ENCODE measurements at regions not wholly inside any gene's neighbourhood (a gene's known extent, or its start where the extent isn't known, plus 50 kb on each side); places are given as distances from the start of the nearest gene placed in this dataset.

DNA sequence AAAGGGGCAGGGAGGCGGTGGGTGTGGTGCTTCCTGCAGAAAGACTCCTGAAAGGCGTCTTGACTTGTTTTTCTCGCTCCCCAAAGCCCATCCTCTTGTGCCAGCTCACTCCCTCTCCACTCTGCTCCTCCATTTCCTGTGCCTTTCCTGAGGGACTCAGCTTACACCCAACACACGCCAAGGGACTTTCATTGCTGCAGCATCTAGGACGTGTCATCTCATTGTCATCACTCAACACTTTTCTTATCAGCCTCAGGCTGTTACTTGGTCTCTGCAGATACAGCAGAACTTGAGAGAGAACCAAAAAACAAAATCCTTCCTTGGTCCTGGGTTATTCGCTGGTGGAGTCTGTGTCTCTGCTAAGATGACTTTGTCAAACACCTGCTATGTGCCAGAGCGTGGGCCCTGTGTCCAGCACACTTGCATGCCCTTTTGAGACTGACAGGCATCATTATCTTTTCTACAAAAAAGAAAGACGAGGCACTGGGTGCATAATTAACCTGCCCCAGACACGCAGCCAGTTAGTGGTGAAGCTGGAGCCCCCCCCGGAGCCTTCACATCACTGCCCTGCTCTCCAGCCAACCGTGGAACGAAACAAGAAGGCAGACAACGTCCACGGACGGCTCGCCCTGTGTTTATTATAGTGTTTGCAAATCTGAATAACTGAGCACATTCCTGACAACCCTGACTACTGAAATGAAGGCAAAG is 261.7 kb upstream of the HDAC4 start:
- no peak for TF ChIP-seq BACH2 (CRISPR knock-in tag; IDR thresholded peaks at IDR 0.05; ENCODE audit: borderline replicate concordance)
- TF ChIP-seq ISL1 (CRISPR knock-in tag; IDR thresholded peaks at IDR 0.05), result no peak
- TF ChIP-seq RARB (CRISPR knock-in tag; IDR thresholded peaks at IDR 0.05), result no peak
- no peak for TF ChIP-seq PATZ1 (CRISPR knock-in tag; IDR thresholded peaks at IDR 0.05; ENCODE audit: borderline replicate concordance)
- no peak for TF ChIP-seq SNAI2 (CRISPR knock-in tag; IDR thresholded peaks at IDR 0.05)
- TF ChIP-seq ARNTL (CRISPR knock-in tag; IDR thresholded peaks at IDR 0.05; ENCODE audit: borderline replicate concordance, low read depth), result no peak
- TF ChIP-seq OSR1 (CRISPR knock-in tag; IDR thresholded peaks at IDR 0.05), result no peak
- no peak for TF ChIP-seq ESRRG (CRISPR knock-in tag; IDR thresholded peaks at IDR 0.05)
- TF ChIP-seq, protein P1, sequence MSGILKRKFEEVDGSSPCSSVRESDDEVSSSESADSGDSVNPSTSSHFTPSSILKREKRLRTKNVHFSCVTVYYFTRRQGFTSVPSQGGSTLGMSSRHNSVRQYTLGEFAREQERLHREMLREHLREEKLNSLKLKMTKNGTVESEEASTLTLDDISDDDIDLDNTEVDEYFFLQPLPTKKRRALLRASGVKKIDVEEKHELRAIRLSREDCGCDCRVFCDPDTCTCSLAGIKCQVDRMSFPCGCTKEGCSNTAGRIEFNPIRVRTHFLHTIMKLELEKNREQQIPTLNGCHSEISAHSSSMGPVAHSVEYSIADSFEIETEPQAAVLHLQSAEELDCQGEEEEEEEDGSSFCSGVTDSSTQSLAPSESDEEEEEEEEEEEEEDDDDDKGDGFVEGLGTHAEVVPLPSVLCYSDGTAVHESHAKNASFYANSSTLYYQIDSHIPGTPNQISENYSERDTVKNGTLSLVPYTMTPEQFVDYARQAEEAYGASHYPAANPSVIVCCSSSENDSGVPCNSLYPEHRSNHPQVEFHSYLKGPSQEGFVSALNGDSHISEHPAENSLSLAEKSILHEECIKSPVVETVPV (CRISPR knock-in tag; IDR thresholded peaks at IDR 0.05), result no peak
- no peak for TF ChIP-seq TOX (CRISPR knock-in tag; IDR thresholded peaks at IDR 0.05; ENCODE audit: borderline replicate concordance)
- TF ChIP-seq TSHZ2 (CRISPR knock-in tag; IDR thresholded peaks at IDR 0.05), result no peak
- TF ChIP-seq ZC3H10 (CRISPR knock-in tag; IDR thresholded peaks at IDR 0.05), result no peak
